ENCODE measurements at regions not wholly inside any gene's neighbourhood (a gene's known extent, or its start where the extent isn't known, plus 50 kb on each side); places are given as distances from the start of the nearest gene placed in this dataset.

DNA sequence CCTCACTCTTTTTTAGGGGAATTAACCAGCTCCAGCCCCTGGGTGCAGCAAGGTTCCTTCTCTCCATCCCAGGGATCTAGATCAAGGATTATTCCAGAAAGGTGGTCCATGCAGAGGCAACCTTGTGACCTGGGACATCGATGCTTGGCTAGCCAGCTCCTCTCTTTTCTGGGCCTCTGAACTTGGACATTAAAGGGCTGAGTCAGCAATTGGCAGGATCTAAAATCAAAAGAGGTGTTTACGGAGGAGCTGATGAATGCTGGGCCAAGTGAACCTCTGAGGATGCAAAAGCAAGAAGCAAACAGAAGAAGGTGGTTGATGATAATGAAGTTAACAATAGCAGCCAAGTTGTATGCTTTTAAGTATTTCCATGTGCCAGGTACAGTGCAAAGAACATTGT is 207.0 kb downstream of the MAF start:
- ATAC-seq = no peak
- H3K36me3 ChIP-seq (ENCODE audit: control insufficient read depth, insufficient read depth, low read length) = no peaks in the 10 kb centered on the region
- H3K4me1 ChIP-seq (ENCODE audit: control insufficient read depth, insufficient read depth, low read length) = no peaks in the 10 kb centered on the region
- ChIA-PET CTCF (no interaction called here), POLR2A (no interaction called here)
- no peak overlapping the region for H3K27ac ChIP-seq (ENCODE audit: low read length)
- no peaks in the 10 kb centered on the region for H3K9me3 ChIP-seq (ENCODE audit: control insufficient read depth, insufficient read depth, low read depth, low read length)
- intact Hi-C loops (cut with micrococcal nuclease; ENCODE audit: unreplicated experiment) (no loop called here), in situ Hi-C loops (cut with HindIII; ENCODE audit: low pct_unique_long_range_greater_than_20kb, low sequenced_read_pairs) (no loop called here)
- TF ChIP-seq, protein P1, sequence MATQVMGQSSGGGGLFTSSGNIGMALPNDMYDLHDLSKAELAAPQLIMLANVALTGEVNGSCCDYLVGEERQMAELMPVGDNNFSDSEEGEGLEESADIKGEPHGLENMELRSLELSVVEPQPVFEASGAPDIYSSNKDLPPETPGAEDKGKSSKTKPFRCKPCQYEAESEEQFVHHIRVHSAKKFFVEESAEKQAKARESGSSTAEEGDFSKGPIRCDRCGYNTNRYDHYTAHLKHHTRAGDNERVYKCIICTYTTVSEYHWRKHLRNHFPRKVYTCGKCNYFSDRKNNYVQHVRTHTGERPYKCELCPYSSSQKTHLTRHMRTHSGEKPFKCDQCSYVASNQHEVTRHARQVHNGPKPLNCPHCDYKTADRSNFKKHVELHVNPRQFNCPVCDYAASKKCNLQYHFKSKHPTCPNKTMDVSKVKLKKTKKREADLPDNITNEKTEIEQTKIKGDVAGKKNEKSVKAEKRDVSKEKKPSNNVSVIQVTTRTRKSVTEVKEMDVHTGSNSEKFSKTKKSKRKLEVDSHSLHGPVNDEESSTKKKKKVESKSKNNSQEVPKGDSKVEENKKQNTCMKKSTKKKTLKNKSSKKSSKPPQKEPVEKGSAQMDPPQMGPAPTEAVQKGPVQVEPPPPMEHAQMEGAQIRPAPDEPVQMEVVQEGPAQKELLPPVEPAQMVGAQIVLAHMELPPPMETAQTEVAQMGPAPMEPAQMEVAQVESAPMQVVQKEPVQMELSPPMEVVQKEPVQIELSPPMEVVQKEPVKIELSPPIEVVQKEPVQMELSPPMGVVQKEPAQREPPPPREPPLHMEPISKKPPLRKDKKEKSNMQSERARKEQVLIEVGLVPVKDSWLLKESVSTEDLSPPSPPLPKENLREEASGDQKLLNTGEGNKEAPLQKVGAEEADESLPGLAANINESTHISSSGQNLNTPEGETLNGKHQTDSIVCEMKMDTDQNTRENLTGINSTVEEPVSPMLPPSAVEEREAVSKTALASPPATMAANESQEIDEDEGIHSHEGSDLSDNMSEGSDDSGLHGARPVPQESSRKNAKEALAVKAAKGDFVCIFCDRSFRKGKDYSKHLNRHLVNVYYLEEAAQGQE (IDR thresholded peaks at IDR 0.05; ENCODE audit: insufficient read depth in 1 of 2, low read depth in 2 of 2, low read length in 1 of 2) = no peak
- TF ChIP-seq SIN3A (IDR thresholded peaks at IDR 0.05; ENCODE audit: borderline replicate concordance, insufficient read depth, low read depth, low read length) (no peak), POLR2AphosphoS5 (IDR thresholded peaks at IDR 0.05; ENCODE audit: low read depth, low read length) (no peak), TCF7L2 (IDR thresholded peaks at IDR 0.05; ENCODE audit: low read depth, low read length) (no peak), CTCF (IDR thresholded peaks at IDR 0.05) (no peak)
- H3K27me3 ChIP-seq (ENCODE audit: control insufficient read depth, insufficient read depth, low read length) = no peaks in the 10 kb centered on the region
- no peak for DNase-seq (ENCODE audit: low read depth, low spot score)
- no TSS peak for BruUV-seq (replicated peaks)
- no peak overlapping the region for H3K4me3 ChIP-seq (ENCODE audit: low read depth in 2 of 2, low read length in 2 of 2)

GRCh38 chr16:79393127-79393526 is 207.4 kb downstream of the MAF start:
- TF ChIP-seq SIN3A (IDR thresholded peaks at IDR 0.05; ENCODE audit: borderline replicate concordance, insufficient read depth, low read depth, low read length) (no peak), CTCF (IDR thresholded peaks at IDR 0.05) (no peak), TCF7L2 (IDR thresholded peaks at IDR 0.05; ENCODE audit: low read depth, low read length) (no peak), POLR2AphosphoS5 (IDR thresholded peaks at IDR 0.05; ENCODE audit: low read depth, low read length) (no peak)
- TF ChIP-seq, protein P1 (IDR thresholded peaks at IDR 0.05; ENCODE audit: insufficient read depth in 1 of 2, low read depth in 2 of 2, low read length in 1 of 2) = no peak

More at GRCh38 chr16:79393127-79393526, 207.4 kb downstream of the MAF start:
- no peak for ATAC-seq
- no peak overlapping the region for H3K27ac ChIP-seq (ENCODE audit: low read length)
- H3K27me3 ChIP-seq (ENCODE audit: control insufficient read depth, insufficient read depth, low read length) = no peaks in the 10 kb centered on the region
- BruUV-seq (replicated peaks) = no TSS peak
- CTCF ChIA-PET = no interaction called here
- in situ Hi-C loops (cut with HindIII; ENCODE audit: low pct_unique_long_range_greater_than_20kb, low sequenced_read_pairs) (no loop called here), intact Hi-C loops (cut with micrococcal nuclease; ENCODE audit: unreplicated experiment) (no loop called here)
- H3K4me1 ChIP-seq (ENCODE audit: control insufficient read depth, insufficient read depth, low read length) = no peaks in the 10 kb centered on the region
- DNase-seq (ENCODE audit: low read depth, low spot score) = no peak
- POLR2A ChIA-PET = no interaction called here
- H3K4me3 ChIP-seq (ENCODE audit: low read depth in 2 of 2, low read length in 2 of 2) = no peak overlapping the region
- no peaks in the 10 kb centered on the region for H3K36me3 ChIP-seq (ENCODE audit: control insufficient read depth, insufficient read depth, low read length)
- no peaks in the 10 kb centered on the region for H3K9me3 ChIP-seq (ENCODE audit: control insufficient read depth, insufficient read depth, low read depth, low read length)
